Hepatocyte (in vitro differentiated cells): ENCODE measurements at regions not wholly inside any gene's neighbourhood (a gene's known extent, or its start where the extent isn't known, plus 50 kb on each side); places are given as distances from the start of the nearest gene placed in this dataset.

ENCODE experiments used
- EZH2 ChIP-seq: fragments of 200-600 bp; sonication (generic); IDR thresholded peaks from 2 replicates; pipeline ENCODE4 v1.6.1; 2016; ENCODE audit warnings: antibody characterized with exemption, mild to moderate bottlenecking, borderline replicate concordance
- TF ChIP-seq, protein P1 (sequence below): fragments of 200-600 bp; sonication (generic); IDR thresholded peaks from 2 replicates; pipeline ENCODE4 v1.5.1; 2016; ENCODE audit warnings: antibody characterized with exemption, mild to moderate bottlenecking; ENCODE audit not compliant: poor library complexity

DNA sequence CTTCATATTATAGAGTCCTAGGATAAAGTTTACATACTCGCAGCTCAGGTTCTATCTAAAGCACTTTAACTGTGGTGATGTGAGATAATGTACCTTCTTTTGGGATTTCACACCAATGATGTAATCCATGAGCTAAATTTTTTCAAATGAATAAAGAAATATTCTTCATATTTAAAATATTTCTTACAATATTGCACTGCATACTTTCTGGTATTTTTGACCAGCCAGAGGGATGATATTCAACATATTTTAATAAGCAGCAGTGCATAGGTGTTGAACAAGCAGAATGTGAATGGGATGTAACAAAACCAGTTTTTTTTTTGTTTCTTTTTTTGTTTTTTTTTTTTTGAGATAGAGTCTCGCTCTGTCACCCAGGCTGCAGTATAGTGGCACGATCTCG, 73.2 kb upstream of the TRIM24 start:
- TF ChIP-seq, protein P1, sequence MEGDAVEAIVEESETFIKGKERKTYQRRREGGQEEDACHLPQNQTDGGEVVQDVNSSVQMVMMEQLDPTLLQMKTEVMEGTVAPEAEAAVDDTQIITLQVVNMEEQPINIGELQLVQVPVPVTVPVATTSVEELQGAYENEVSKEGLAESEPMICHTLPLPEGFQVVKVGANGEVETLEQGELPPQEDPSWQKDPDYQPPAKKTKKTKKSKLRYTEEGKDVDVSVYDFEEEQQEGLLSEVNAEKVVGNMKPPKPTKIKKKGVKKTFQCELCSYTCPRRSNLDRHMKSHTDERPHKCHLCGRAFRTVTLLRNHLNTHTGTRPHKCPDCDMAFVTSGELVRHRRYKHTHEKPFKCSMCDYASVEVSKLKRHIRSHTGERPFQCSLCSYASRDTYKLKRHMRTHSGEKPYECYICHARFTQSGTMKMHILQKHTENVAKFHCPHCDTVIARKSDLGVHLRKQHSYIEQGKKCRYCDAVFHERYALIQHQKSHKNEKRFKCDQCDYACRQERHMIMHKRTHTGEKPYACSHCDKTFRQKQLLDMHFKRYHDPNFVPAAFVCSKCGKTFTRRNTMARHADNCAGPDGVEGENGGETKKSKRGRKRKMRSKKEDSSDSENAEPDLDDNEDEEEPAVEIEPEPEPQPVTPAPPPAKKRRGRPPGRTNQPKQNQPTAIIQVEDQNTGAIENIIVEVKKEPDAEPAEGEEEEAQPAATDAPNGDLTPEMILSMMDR = no peak
- TF ChIP-seq EZH2 = no peak
